ENCODE measurements at regions not wholly inside any gene's neighbourhood (a gene's known extent, or its start where the extent isn't known, plus 50 kb on each side); places are given as distances from the start of the nearest gene placed in this dataset.
"Not testable (repeated sequence)": the region's sequence is repeated elsewhere in the genome, so short reads cannot be mapped to it uniquely, and the experiment has no call there.

GRCh38 chrX:10971759-10972158 lies 139.4 kb upstream of the HCCS start:
- DNase-seq: no peak

GRCh38 chrX:10972706-10973105 lies 138.4 kb upstream of the HCCS start:
- DNase-seq: no peak

- no peak for DNase-seq
These were observed 136.2 kb upstream of the HCCS start for GRCh38 chrX:10974920-10975319.

GRCh38 chrX:10979956-10980355 lies 131.2 kb upstream of the HCCS start:
- no peak for DNase-seq

GRCh38 chrX:10981506-10981905 lies 129.6 kb upstream of the HCCS start:
- DNase-seq: no peak

GRCh38 chrX:10983526-10983925 lies 127.6 kb upstream of the HCCS start:
- no peak for DNase-seq

GRCh38 chrX:10984213-10984612 lies 126.9 kb upstream of the HCCS start:
- no peak for DNase-seq

- DNase-seq: no peak
These were observed 124.5 kb upstream of the HCCS start for GRCh38 chrX:10986616-10987015.

- DNase-seq: no peak
These were observed 122.5 kb upstream of the HCCS start for GRCh38 chrX:10988653-10989052.

GRCh38 chrX:10989386-10989785 lies 121.7 kb upstream of the HCCS start:
- DNase-seq: no peak

- DNase-seq: no peak
These were observed 120.7 kb upstream of the HCCS start for GRCh38 chrX:10990418-10990817.

- no peak for DNase-seq
These were observed 120.2 kb upstream of the HCCS start for GRCh38 chrX:10990976-10991375.

- no peak for DNase-seq
These were observed 119.0 kb upstream of the HCCS start for GRCh38 chrX:10992110-10992509.

GRCh38 chrX:11007076-11007475 lies 104.1 kb upstream of the HCCS start:
- DNase-seq: not testable (repeated sequence)

GRCh38 chrX:11010476-11010875 lies 100.7 kb upstream of the HCCS start:
- DNase-seq: no peak

GRCh38 chrX:11016728-11017127 lies 94.4 kb upstream of the HCCS start:
- peak; percentile 1 for DNase-seq

GRCh38 chrX:11022588-11022987 lies 88.5 kb upstream of the HCCS start:
- DNase-seq: not testable (repeated sequence)

GRCh38 chrX:11039926-11040325 lies 71.2 kb upstream of the HCCS start:
- no peak for DNase-seq

GRCh38 chrX:11040405-11040804 lies 70.7 kb upstream of the HCCS start:
- DNase-seq: no peak

GRCh38 chrX:11040996-11041395 lies 70.1 kb upstream of the HCCS start:
- DNase-seq: no peak

GRCh38 chrX:11050013-11050412 lies 61.1 kb upstream of the HCCS start:
- no peak for DNase-seq

- DNase-seq: no peak
These were observed 57.8 kb upstream of the HCCS start for GRCh38 chrX:11053351-11053750.

GRCh38 chrX:11056322-11057176 lies 54.6 kb upstream of the HCCS start:
- DNase-seq: no peak

- DNase-seq: no peak
These were observed 51.2 kb upstream of the HCCS start for GRCh38 chrX:11059933-11060332.
